ENCODE measurements at regions not wholly inside any gene's neighbourhood (a gene's known extent, or its start where the extent isn't known, plus 50 kb on each side); places are given as distances from the start of the nearest gene placed in this dataset.
A peak's percentile ranks its signal among the peaks of the same experiment; 100 is the strongest.

- H3K36me3 ChIP-seq (ENCODE audit: control insufficient read depth in 2 of 3, insufficient read depth in 3 of 3, low read length in 3 of 3), result no peaks in the 10 kb centered on the region
- no peaks in the 10 kb centered on the region for H3K27me3 ChIP-seq (ENCODE audit: control insufficient read depth, insufficient read depth, low read length)
- H3K4me1 ChIP-seq (ENCODE audit: control insufficient read depth in 2 of 3, insufficient read depth in 2 of 3, low read depth in 1 of 3, low read length in 3 of 3), result no peaks in the 10 kb centered on the region
- FAIRE-seq (no peak), DNase-seq (no peak)
- H3K9me3 ChIP-seq (ENCODE audit: control insufficient read depth in 2 of 3, insufficient read depth in 1 of 3, low read length in 3 of 3), result no peaks in the 10 kb centered on the region
- no peak overlapping the region for H3K4me3 ChIP-seq (ENCODE audit: low read length in 3 of 3)
- TF ChIP-seq CTCF (IDR thresholded peaks at IDR 0.05; ENCODE audit: borderline replicate concordance, extremely low read depth, insufficient read depth), result no peak
- intact Hi-C loops (cut with DNase I), result no loop called here
- no peak overlapping the region for H3K27ac ChIP-seq (ENCODE audit: low read depth in 2 of 2, low read length in 2 of 2)
- H3K9ac ChIP-seq (ENCODE audit: low read length in 3 of 3), result no peak overlapping the region
Measured at GRCh38 chr10:10213237-10213636, 804.4 kb upstream of the CELF2 start.

GRCh38 chr10:10222304-10222841 lies 795.3 kb upstream of the CELF2 start:
- no peak overlapping the region for H3K9ac ChIP-seq (ENCODE audit: low read length in 3 of 3)
- DNase-seq (peak in 2 of 5 donors; percentile 3 to 16), FAIRE-seq (no peak)
- no peak for TF ChIP-seq CTCF (IDR thresholded peaks at IDR 0.05; ENCODE audit: borderline replicate concordance, extremely low read depth, insufficient read depth)
- H3K4me3 ChIP-seq (ENCODE audit: low read length in 3 of 3), result no peak overlapping the region
- H3K27me3 ChIP-seq (ENCODE audit: control insufficient read depth, insufficient read depth, low read length), result no peaks in the 10 kb centered on the region
- intact Hi-C loops (cut with DNase I), result no loop called here
- no peaks in the 10 kb centered on the region for H3K9me3 ChIP-seq (ENCODE audit: control insufficient read depth in 2 of 3, insufficient read depth in 1 of 3, low read length in 3 of 3)
- no peak overlapping the region for H3K27ac ChIP-seq (ENCODE audit: low read depth in 2 of 2, low read length in 2 of 2)
- no peaks in the 10 kb centered on the region for H3K36me3 ChIP-seq (ENCODE audit: control insufficient read depth in 2 of 3, insufficient read depth in 3 of 3, low read length in 3 of 3)
- H3K4me1 ChIP-seq (ENCODE audit: control insufficient read depth in 2 of 3, insufficient read depth in 2 of 3, low read depth in 1 of 3, low read length in 3 of 3), result no peaks in the 10 kb centered on the region

GRCh38 chr10:10223131-10223530 lies 794.5 kb upstream of the CELF2 start:
- H3K9ac ChIP-seq (ENCODE audit: low read length in 3 of 3), result no peak overlapping the region
- H3K9me3 ChIP-seq (ENCODE audit: control insufficient read depth in 2 of 3, insufficient read depth in 1 of 3, low read length in 3 of 3), result no peaks in the 10 kb centered on the region
- H3K4me3 ChIP-seq (ENCODE audit: low read length in 3 of 3), result no peak overlapping the region
- DNase-seq (no peak), FAIRE-seq (no peak)
- H3K36me3 ChIP-seq (ENCODE audit: control insufficient read depth in 2 of 3, insufficient read depth in 3 of 3, low read length in 3 of 3), result no peaks in the 10 kb centered on the region
- no peaks in the 10 kb centered on the region for H3K27me3 ChIP-seq (ENCODE audit: control insufficient read depth, insufficient read depth, low read length)
- intact Hi-C loops (cut with DNase I), result no loop called here
- TF ChIP-seq CTCF (IDR thresholded peaks at IDR 0.05; ENCODE audit: borderline replicate concordance, extremely low read depth, insufficient read depth), result no peak
- H3K27ac ChIP-seq (ENCODE audit: low read depth in 2 of 2, low read length in 2 of 2), result no peak overlapping the region
- H3K4me1 ChIP-seq (ENCODE audit: control insufficient read depth in 2 of 3, insufficient read depth in 2 of 3, low read depth in 1 of 3, low read length in 3 of 3), result no peaks in the 10 kb centered on the region

GRCh38 chr10:10225136-10225676 lies 792.5 kb upstream of the CELF2 start:
- TF ChIP-seq CTCF (IDR thresholded peaks at IDR 0.05; ENCODE audit: borderline replicate concordance, extremely low read depth, insufficient read depth), result no peak
- intact Hi-C loops (cut with DNase I), result no loop called here
- H3K9me3 ChIP-seq (ENCODE audit: control insufficient read depth in 2 of 3, insufficient read depth in 1 of 3, low read length in 3 of 3), result peaks cover 0 to 4% (median 0%) of the 10 kb centered on the region in 3 donors
- H3K27ac ChIP-seq (ENCODE audit: low read depth in 2 of 2, low read length in 2 of 2), result no peak overlapping the region
- FAIRE-seq, result no peak
- DNase-seq, result no peak
- H3K9ac ChIP-seq (ENCODE audit: low read length in 3 of 3), result no peak overlapping the region
- H3K36me3 ChIP-seq (ENCODE audit: control insufficient read depth in 2 of 3, insufficient read depth in 3 of 3, low read length in 3 of 3), result no peaks in the 10 kb centered on the region
- H3K27me3 ChIP-seq (ENCODE audit: control insufficient read depth, insufficient read depth, low read length), result no peaks in the 10 kb centered on the region
- no peak overlapping the region for H3K4me3 ChIP-seq (ENCODE audit: low read length in 3 of 3)
- no peaks in the 10 kb centered on the region for H3K4me1 ChIP-seq (ENCODE audit: control insufficient read depth in 2 of 3, insufficient read depth in 2 of 3, low read depth in 1 of 3, low read length in 3 of 3)

All from kidney (tissue), 13 donors.